Fibroblast of the conjunctiva (primary cell): ENCODE measurements at regions not wholly inside any gene's neighbourhood (a gene's known extent, or its start where the extent isn't known, plus 50 kb on each side); places are given as distances from the start of the nearest gene placed in this dataset.

Experiments
- DNase-seq: peaks from one replicate; pipeline ENCODE4 v3.0.0-alpha.2; 2010; ENCODE audit warnings: low read depth

GRCh38 chr13:105311094-105311493 lies 1224.4 kb downstream of the EFNB2 start:
- no peak for DNase-seq

GRCh38 chr13:105307776-105308175 lies 1227.7 kb downstream of the EFNB2 start:
- DNase-seq: no peak

- no peak for DNase-seq
Observed at GRCh38 chr13:105297839-105298238, 1237.6 kb downstream of the EFNB2 start.

GRCh38 chr13:105291987-105292386 lies 1243.5 kb downstream of the EFNB2 start:
- no peak for DNase-seq

GRCh38 chr13:105290596-105290995 lies 1244.9 kb downstream of the EFNB2 start:
- DNase-seq: no peak

GRCh38 chr13:105285526-105285925 lies 1249.9 kb downstream of the EFNB2 start:
- no peak for DNase-seq

- no peak for DNase-seq
Observed at GRCh38 chr13:105282406-105283285, 1252.8 kb downstream of the EFNB2 start.

GRCh38 chr13:105278943-105279381 lies 1256.5 kb downstream of the EFNB2 start:
- no peak for DNase-seq

GRCh38 chr13:105276571-105276970 lies 1258.9 kb downstream of the EFNB2 start:
- DNase-seq: no peak

- no peak for DNase-seq
Observed at GRCh38 chr13:105273665-105274222, 1261.7 kb downstream of the EFNB2 start.

GRCh38 chr13:105272660-105273631 lies 1262.5 kb downstream of the EFNB2 start:
- DNase-seq: no peak

GRCh38 chr13:105266615-105267014 lies 1268.8 kb downstream of the EFNB2 start:
- DNase-seq: no peak

- DNase-seq: no peak
Observed at GRCh38 chr13:105262579-105262978, 1272.9 kb downstream of the EFNB2 start.

GRCh38 chr13:105259426-105259825 lies 1276.0 kb downstream of the EFNB2 start:
- DNase-seq: no peak

- DNase-seq: no peak
Observed at GRCh38 chr13:105255472-105255871, 1280.0 kb downstream of the EFNB2 start.

- no peak for DNase-seq
Observed at GRCh38 chr13:105251293-105251692, 1284.2 kb downstream of the EFNB2 start.

GRCh38 chr13:105247830-105248229 lies 1287.6 kb downstream of the EFNB2 start:
- DNase-seq: no peak

- DNase-seq: no peak
Observed at GRCh38 chr13:105240371-105240770, 1295.1 kb downstream of the EFNB2 start.

GRCh38 chr13:105232439-105232838 lies 1303.0 kb downstream of the EFNB2 start:
- DNase-seq: no peak

- DNase-seq: no peak
Observed at GRCh38 chr13:105232006-105232405, 1303.5 kb downstream of the EFNB2 start.

GRCh38 chr13:105231579-105231978 lies 1303.9 kb downstream of the EFNB2 start:
- no peak for DNase-seq

- no peak for DNase-seq
Observed at GRCh38 chr13:105220881-105221280, 1314.6 kb downstream of the EFNB2 start.
